ENCODE measurements at regions not wholly inside any gene's neighbourhood (a gene's known extent, or its start where the extent isn't known, plus 50 kb on each side); places are given as distances from the start of the nearest gene placed in this dataset.
"Not testable (repeated sequence)": the region's sequence is repeated elsewhere in the genome, so short reads cannot be mapped to it uniquely, and the experiment has no call there.

- ATAC-seq (replicated peaks in 1 of 2) (no peak), DNase-seq (no peak)
- no peaks in the 10 kb centered on the region for H3K27me3 Mint-ChIP-seq (ENCODE audit: low read depth)
- H3K4me3 Mint-ChIP-seq, result no peak overlapping the region
- H3K9me3 Mint-ChIP-seq, result peaks cover 10% of the 10 kb centered on the region in 2 donors
- H3K4me1 Mint-ChIP-seq (ENCODE audit: low read depth), result no peaks in the 10 kb centered on the region
- no peak overlapping the region for H3K27ac Mint-ChIP-seq
- no peaks in the 10 kb centered on the region for H3K36me3 Mint-ChIP-seq (ENCODE audit: insufficient read depth in 2 of 2)
Measured at GRCh38 chr5:118407958-118408357, 580.4 kb downstream of the DTWD2 start.

DNA sequence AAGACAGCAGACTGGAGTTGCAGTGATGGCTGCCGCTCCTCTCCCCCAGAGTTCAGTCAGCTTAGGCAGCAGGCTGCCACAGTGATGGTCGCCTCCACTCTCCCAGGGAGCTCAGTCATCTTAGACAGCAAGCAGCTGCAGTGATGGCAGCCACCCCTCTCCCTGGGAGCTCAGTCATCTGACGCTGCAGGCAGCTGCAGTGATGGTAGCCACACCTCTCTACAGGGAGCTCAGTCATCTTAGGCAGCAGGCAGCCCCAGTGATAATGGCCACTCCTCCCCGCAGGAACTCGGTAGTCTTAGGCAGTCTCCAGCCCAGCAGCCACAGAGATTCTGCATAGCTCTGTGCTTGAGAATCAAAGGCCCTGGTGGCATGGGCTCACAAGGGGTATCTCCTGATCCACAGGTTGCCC lies 582.7 kb downstream of the DTWD2 start:
- Mint-ChIP-seq H3K4me1 (ENCODE audit: low read depth) (no peaks in the 10 kb centered on the region), H3K27me3 (ENCODE audit: low read depth) (no peaks in the 10 kb centered on the region), H3K4me3 (no peak overlapping the region), H3K36me3 (ENCODE audit: insufficient read depth in 2 of 2) (no peaks in the 10 kb centered on the region), H3K27ac (no peak overlapping the region), H3K9me3 (peaks cover 8% of the 10 kb centered on the region in 2 donors)
- no peak for ATAC-seq (replicated peaks in 1 of 2)
- DNase-seq, result no peak

- no peak for DNase-seq
- H3K27me3 Mint-ChIP-seq (ENCODE audit: low read depth), result no peaks in the 10 kb centered on the region
- H3K9me3 Mint-ChIP-seq, result peaks cover 0 to 2% of the 10 kb centered on the region in 2 donors
- no peak overlapping the region for H3K4me3 Mint-ChIP-seq
- ATAC-seq (replicated peaks in 1 of 2), result no peak
- no peaks in the 10 kb centered on the region for H3K36me3 Mint-ChIP-seq (ENCODE audit: insufficient read depth in 2 of 2)
- H3K27ac Mint-ChIP-seq, result no peak overlapping the region
- H3K4me1 Mint-ChIP-seq (ENCODE audit: low read depth), result no peaks in the 10 kb centered on the region
Measured at GRCh38 chr5:118397236-118397635, 591.1 kb downstream of the DTWD2 start.

DNA sequence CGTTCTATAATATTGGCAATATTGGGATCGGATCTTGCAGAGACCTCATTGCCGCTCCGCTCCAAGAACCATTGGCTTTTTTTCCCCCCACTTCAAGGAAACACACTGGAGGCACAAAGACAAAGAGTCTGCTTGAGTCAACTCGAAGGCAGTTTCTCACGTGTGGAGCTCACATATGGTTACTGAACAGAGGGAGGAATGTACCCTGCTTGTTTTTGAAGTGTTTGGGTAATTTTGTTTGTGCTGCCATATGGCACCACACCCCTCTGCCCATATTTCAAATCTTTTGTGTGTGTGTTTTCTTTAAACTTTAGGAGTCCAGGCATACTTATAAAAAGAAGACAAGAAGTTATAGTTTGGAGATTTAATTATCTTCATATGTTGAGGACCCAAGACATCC lies 595.9 kb downstream of the DTWD2 start:
- no peak for ATAC-seq (replicated peaks in 1 of 2)
- Mint-ChIP-seq H3K27ac (no peak overlapping the region), H3K27me3 (ENCODE audit: low read depth) (no peaks in the 10 kb centered on the region), H3K4me1 (ENCODE audit: low read depth) (no peaks in the 10 kb centered on the region), H3K4me3 (no peak overlapping the region), H3K9me3 (no peaks in the 10 kb centered on the region), H3K36me3 (ENCODE audit: insufficient read depth in 2 of 2) (no peaks in the 10 kb centered on the region)
- DNase-seq, result no peak

- not testable (repeated sequence) for H3K9me3 Mint-ChIP-seq; H3K4me1 Mint-ChIP-seq (ENCODE audit: low read depth); H3K27me3 Mint-ChIP-seq (ENCODE audit: low read depth); H3K4me3 Mint-ChIP-seq; ATAC-seq (replicated peaks in 1 of 2); H3K27ac Mint-ChIP-seq; H3K36me3 Mint-ChIP-seq (ENCODE audit: insufficient read depth in 2 of 2); DNase-seq
Measured at GRCh38 chr5:118382931-118383330, 605.4 kb downstream of the DTWD2 start.

DNA sequence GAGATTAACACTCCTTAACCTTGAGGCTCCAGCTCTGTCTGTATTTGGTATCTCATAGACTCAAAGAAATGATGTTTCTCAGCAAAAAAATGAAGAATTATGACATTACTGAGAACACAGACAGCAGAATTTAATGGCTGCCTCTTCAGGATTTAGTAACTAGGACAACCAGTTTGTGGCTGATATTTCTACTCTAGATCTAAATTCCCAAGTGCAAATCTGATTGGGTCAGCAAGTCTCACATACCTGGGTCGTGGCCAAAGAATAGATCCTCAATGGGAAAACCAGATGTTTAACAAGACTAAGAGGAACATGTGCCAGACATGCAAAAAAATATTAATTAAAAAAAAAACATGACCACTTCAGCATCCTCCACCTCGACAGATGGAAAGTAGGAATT lies 608.9 kb downstream of the DTWD2 start:
- H3K9me3 Mint-ChIP-seq, result peaks cover 3% of the 10 kb centered on the region in 2 donors
- no peaks in the 10 kb centered on the region for H3K27me3 Mint-ChIP-seq (ENCODE audit: low read depth)
- no peak overlapping the region for H3K4me3 Mint-ChIP-seq
- H3K4me1 Mint-ChIP-seq (ENCODE audit: low read depth), result no peaks in the 10 kb centered on the region
- no peaks in the 10 kb centered on the region for H3K36me3 Mint-ChIP-seq (ENCODE audit: insufficient read depth in 2 of 2)
- DNase-seq (no peak), ATAC-seq (replicated peaks in 1 of 2) (no peak)
- no peak overlapping the region for H3K27ac Mint-ChIP-seq

DNA sequence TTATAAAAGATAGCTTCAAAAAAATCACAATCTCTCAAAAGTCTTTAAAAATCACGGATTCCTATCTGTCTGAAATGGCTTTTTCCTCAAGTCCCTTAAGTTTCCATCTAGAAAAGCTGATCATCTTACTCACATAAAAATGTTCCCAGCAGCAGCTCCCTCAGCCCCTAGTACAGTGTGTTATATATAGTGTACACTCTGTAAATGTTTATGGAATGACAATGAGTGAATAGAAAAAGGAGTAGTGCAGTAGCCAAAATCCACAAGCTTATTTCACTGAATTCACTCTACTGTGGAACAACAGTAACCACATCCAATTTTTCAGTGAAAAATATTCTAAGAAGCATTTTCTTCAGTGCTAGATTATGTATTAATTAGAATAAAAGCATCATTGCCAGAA lies 609.4 kb downstream of the DTWD2 start:
- Mint-ChIP-seq H3K36me3 (ENCODE audit: insufficient read depth in 2 of 2) (no peaks in the 10 kb centered on the region), H3K27me3 (ENCODE audit: low read depth) (no peaks in the 10 kb centered on the region), H3K27ac (no peak overlapping the region), H3K9me3 (peaks cover 3% of the 10 kb centered on the region in 2 donors), H3K4me1 (ENCODE audit: low read depth) (no peaks in the 10 kb centered on the region), H3K4me3 (no peak overlapping the region)
- DNase-seq (no peak), ATAC-seq (replicated peaks in 1 of 2) (no peak)

DNA sequence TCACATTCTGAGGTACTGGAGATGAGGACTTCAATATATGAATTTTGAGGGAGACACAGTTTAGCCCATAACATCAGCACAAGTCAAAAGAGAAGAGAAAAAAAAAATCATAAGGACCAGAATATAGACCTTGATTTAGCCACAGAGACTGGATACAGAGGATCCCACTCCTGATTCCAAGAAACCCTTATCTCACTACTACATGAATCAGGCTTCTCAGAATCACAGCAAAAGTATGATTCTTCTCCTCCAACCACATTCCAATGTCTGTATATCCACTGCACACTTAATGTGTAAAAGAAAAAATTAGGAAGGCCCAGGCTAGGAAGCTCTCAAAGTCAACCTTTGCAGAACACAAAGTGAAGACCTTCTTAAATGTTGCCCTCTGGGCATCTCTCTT lies 610.9 kb downstream of the DTWD2 start:
- no peaks in the 10 kb centered on the region for H3K36me3 Mint-ChIP-seq (ENCODE audit: insufficient read depth in 2 of 2)
- peaks cover 0 to 3% of the 10 kb centered on the region in 2 donors for H3K9me3 Mint-ChIP-seq
- no peak overlapping the region for H3K4me3 Mint-ChIP-seq
- H3K4me1 Mint-ChIP-seq (ENCODE audit: low read depth), result no peaks in the 10 kb centered on the region
- no peaks in the 10 kb centered on the region for H3K27me3 Mint-ChIP-seq (ENCODE audit: low read depth)
- no peak for ATAC-seq (replicated peaks in 1 of 2)
- H3K27ac Mint-ChIP-seq, result no peak overlapping the region
- DNase-seq, result no peak

DNA sequence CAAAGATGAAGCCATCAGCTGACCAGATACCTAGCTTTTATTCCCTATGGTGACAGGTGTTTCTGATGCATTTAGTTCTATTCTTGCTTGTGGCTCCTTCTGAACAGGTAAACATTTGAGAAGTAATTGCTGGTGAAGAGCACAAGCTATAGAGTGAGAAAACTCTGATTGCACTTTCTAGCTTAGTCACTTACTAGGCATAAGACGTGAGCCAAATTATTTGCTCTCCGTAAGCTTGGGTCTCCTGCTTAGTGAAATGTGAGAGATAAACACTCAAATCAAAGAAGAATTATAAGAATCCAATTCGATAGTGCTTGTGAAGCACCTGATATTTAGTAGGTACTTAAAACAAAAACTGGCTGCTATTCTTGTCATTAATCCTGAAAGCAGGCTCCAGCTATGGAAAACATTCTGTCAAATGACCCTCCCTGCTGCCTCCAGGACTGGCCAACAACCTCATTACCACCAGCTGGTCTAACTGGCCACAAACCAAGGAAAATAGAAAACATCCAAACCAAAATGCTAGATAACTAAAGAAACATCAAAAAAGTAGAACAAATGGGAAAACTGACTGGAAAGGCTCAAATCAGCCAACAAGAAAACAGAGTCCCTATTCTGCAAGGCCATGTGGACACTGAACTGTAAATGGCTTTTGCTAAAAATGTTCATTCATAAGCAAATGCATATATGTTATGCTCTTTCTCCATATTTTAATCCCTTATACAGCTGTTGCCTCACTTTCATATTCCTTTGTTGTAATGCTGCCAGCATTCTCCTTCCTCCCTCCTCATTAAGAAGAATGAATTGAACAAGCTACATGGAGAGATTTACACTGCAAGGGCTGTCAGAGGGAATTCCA lies 616.1 kb downstream of the DTWD2 start:
- Mint-ChIP-seq H3K36me3 (ENCODE audit: insufficient read depth in 2 of 2) (no peaks in the 10 kb centered on the region), H3K27me3 (ENCODE audit: low read depth) (no peaks in the 10 kb centered on the region), H3K27ac (no peak overlapping the region), H3K4me1 (ENCODE audit: low read depth) (no peaks in the 10 kb centered on the region), H3K4me3 (no peak overlapping the region), H3K9me3 (no peaks in the 10 kb centered on the region)
- DNase-seq (no peak), ATAC-seq (replicated peaks in 1 of 2) (no peak)

DNA sequence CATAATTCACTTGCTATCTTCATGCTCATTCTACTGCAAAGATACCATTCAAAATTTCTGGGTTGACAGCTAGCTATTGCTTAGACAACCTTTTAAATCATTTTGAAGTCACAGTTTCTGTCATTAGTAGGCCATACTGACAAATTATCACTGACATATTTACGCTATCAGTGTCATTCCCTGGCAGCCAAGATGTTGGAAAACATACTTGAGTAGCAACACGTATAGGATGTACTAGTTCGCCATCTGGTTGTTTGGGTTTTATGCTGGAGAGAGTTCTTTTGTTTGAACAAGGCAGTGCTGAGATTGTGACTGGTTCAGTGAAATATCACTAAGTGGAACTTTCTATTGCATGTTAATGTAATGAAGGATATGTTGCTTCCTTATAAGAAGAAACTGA lies 621.9 kb downstream of the DTWD2 start:
- no peaks in the 10 kb centered on the region for H3K27me3 Mint-ChIP-seq (ENCODE audit: low read depth)
- no peaks in the 10 kb centered on the region for H3K4me1 Mint-ChIP-seq (ENCODE audit: low read depth)
- H3K36me3 Mint-ChIP-seq (ENCODE audit: insufficient read depth in 2 of 2), result no peaks in the 10 kb centered on the region
- DNase-seq, result no peak
- no peak for ATAC-seq (replicated peaks in 1 of 2)
- H3K27ac Mint-ChIP-seq, result no peak overlapping the region
- no peak overlapping the region for H3K4me3 Mint-ChIP-seq
- H3K9me3 Mint-ChIP-seq, result peaks cover 1 to 2% of the 10 kb centered on the region in 2 donors

- DNase-seq (no peak), ATAC-seq (replicated peaks in 1 of 2) (no peak)
- Mint-ChIP-seq H3K27me3 (ENCODE audit: low read depth) (no peaks in the 10 kb centered on the region), H3K4me1 (ENCODE audit: low read depth) (no peaks in the 10 kb centered on the region), H3K27ac (no peak overlapping the region), H3K4me3 (no peak overlapping the region), H3K36me3 (ENCODE audit: insufficient read depth in 2 of 2) (no peaks in the 10 kb centered on the region), H3K9me3 (peaks cover 1 to 2% of the 10 kb centered on the region in 2 donors)
Measured at GRCh38 chr5:118365718-118366117, 622.6 kb downstream of the DTWD2 start.

DNA sequence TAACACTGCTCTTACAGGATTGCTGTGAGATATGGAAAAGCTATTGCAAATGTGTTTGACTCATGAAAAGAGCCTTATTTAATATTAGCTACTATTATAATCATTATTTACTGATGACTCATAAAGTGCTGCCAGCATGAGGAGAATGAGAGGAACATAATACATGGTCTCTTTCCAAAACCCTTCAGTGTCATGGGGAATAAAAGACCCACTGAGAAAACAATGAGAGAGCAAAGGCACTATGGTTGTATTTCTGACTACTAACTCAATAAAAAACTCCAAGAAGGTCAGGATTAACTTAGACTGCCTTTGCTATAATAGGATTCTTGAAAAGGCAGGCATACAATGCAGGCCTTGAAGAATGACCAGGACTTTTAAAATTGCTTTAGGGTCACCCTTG lies 633.5 kb downstream of the DTWD2 start:
- H3K4me3 Mint-ChIP-seq, result no peak overlapping the region
- DNase-seq (no peak), ATAC-seq (replicated peaks in 1 of 2) (no peak)
- peaks cover 4 to 5% of the 10 kb centered on the region in 2 donors for H3K9me3 Mint-ChIP-seq
- H3K4me1 Mint-ChIP-seq (ENCODE audit: low read depth), result no peaks in the 10 kb centered on the region
- no peaks in the 10 kb centered on the region for H3K36me3 Mint-ChIP-seq (ENCODE audit: insufficient read depth in 2 of 2)
- H3K27ac Mint-ChIP-seq, result no peak overlapping the region
- H3K27me3 Mint-ChIP-seq (ENCODE audit: low read depth), result no peaks in the 10 kb centered on the region

DNA sequence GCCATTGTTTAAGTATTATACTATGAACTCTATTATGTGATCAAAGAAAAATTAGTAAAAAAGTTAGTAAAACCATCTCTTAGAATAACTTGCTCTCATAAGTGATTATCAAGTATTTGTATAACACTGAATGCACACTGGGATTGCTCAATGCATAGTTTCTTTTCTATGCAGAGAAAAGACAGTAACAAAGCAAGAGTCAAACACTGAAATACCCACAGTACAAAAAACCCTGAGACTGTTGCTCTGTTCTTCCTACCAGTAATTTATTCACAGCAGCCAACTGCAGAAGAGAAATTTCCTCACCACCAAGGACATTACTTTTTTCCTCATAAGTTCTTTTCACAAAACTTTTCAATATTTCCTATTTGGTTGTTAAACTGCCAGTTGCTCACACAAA lies 634.4 kb downstream of the DTWD2 start:
- Mint-ChIP-seq H3K27me3 (ENCODE audit: low read depth) (no peaks in the 10 kb centered on the region), H3K4me3 (no peak overlapping the region), H3K4me1 (ENCODE audit: low read depth) (no peaks in the 10 kb centered on the region), H3K27ac (no peak overlapping the region), H3K36me3 (ENCODE audit: insufficient read depth in 2 of 2) (no peaks in the 10 kb centered on the region), H3K9me3 (peaks cover 4 to 5% of the 10 kb centered on the region in 2 donors)
- DNase-seq, result no peak
- no peak for ATAC-seq (replicated peaks in 1 of 2)

GRCh38 chr5:118336468-118336867 lies 651.9 kb downstream of the DTWD2 start:
- no peak overlapping the region for H3K4me3 Mint-ChIP-seq
- DNase-seq, result no peak
- no peaks in the 10 kb centered on the region for H3K27me3 Mint-ChIP-seq (ENCODE audit: low read depth)
- peaks cover 6 to 10% of the 10 kb centered on the region in 2 donors for H3K9me3 Mint-ChIP-seq
- no peak overlapping the region for H3K27ac Mint-ChIP-seq
- no peaks in the 10 kb centered on the region for H3K4me1 Mint-ChIP-seq (ENCODE audit: low read depth)
- no peaks in the 10 kb centered on the region for H3K36me3 Mint-ChIP-seq (ENCODE audit: insufficient read depth in 2 of 2)
- ATAC-seq (replicated peaks in 1 of 2), result no peak

Data from activated T-cell treated with anti-CD3 and anti-CD28 coated beads, Interleukin-2, amount 50 U/mL, for 72 hours (primary cell).